K562 (cell line): ENCODE measurements at regions not wholly inside any gene's neighbourhood (a gene's known extent, or its start where the extent isn't known, plus 50 kb on each side); places are given as distances from the start of the nearest gene placed in this dataset.

ENCODE experiments used
- CBFB ChIP-seq: sonication (generic); formaldehyde crosslinking; IDR thresholded peaks from 2 replicates; pipeline ENCODE4 v1.4.0; 2020; ENCODE audit warnings: mild to moderate bottlenecking, missing genetic modification reagents
- DIDO1 ChIP-seq: fragments of 450-650 bp; IDR thresholded peaks from 2 replicates; pipeline ENCODE4 v1.6.1; 2016; ENCODE audit warnings: low read depth, missing biosample characterization, missing genetic modification characterization
- E2F4 ChIP-seq: sonication (generic); formaldehyde crosslinking; IDR thresholded peaks from 2 replicates; pipeline ENCODE4 v1.8.0; 2022; ENCODE audit warnings: mild to moderate bottlenecking, low read depth, missing genetic modification reagents
- EWSR1 ChIP-seq: fragments of 450-650 bp; IDR thresholded peaks from 2 replicates; pipeline ENCODE4 v1.6.1; 2018; ENCODE audit warnings: borderline replicate concordance, mild to moderate bottlenecking, low read depth, moderate library complexity; ENCODE audit not compliant: partially characterized antibody
- FOXA3 ChIP-seq, 2 experiments: fragments of 450-650 bp in 1 of 2; sonication (generic) in 1 of 2; formaldehyde crosslinking; IDR thresholded peaks in 1 of 2; conservative IDR thresholded peaks in 1 of 2; 2 replicates each; pipeline versions ENCODE4 v1.4.0 to v1.8.0; 2020 to 2022; ENCODE audit warnings: mild to moderate bottlenecking in 2 of 2, missing genetic modification reagents in 1 of 2
- HDAC6 ChIP-seq: IDR thresholded peaks from 2 replicates; pipeline ENCODE4 v1.6.1; 2012; ENCODE audit warnings: low read depth, mild to moderate bottlenecking, control low read depth, inconsistent platforms, low read length, moderate library complexity
- MYBL2 ChIP-seq, 2 experiments: fragments of 450-650 bp in 1 of 2; sonication (generic) in 1 of 2; formaldehyde crosslinking in 1 of 2; IDR thresholded peaks; 2 replicates each; pipeline versions ENCODE4 v1.6.1 to v1.8.1; 2017 to 2022; ENCODE audit warnings: borderline replicate concordance in 1 of 2, inconsistent platforms in 1 of 2, low read depth in 1 of 2, mild to moderate bottlenecking in 1 of 2, missing genetic modification reagents in 1 of 2, moderate library complexity in 1 of 2
- NR1H2 ChIP-seq: sonication (generic); formaldehyde crosslinking; IDR thresholded peaks from 2 replicates; pipeline ENCODE4 v1.4.0; 2020; ENCODE audit warnings: mild to moderate bottlenecking, missing genetic modification reagents
- PHF20 ChIP-seq: fragments of 450-650 bp; IDR thresholded peaks from 2 replicates; pipeline ENCODE4 v1.6.1; 2018; ENCODE audit not compliant: partially characterized antibody
- POLR3A ChIP-seq: IDR thresholded peaks from 2 replicates; pipeline ENCODE4 v1.6.1; 2011; ENCODE audit warnings: borderline replicate concordance, mild to moderate bottlenecking, moderate library complexity; ENCODE audit not compliant: insufficient read length, insufficient read depth; ENCODE audit errors: extremely low read depth
- TFE3 ChIP-seq: fragments of 450-650 bp; formaldehyde crosslinking; IDR thresholded peaks from 2 replicates; pipeline ENCODE4 v1.4.0; 2020; ENCODE audit warnings: mild to moderate bottlenecking, mixed read lengths
- TF ChIP-seq, protein P1 (sequence below), 3 experiments: IDR thresholded peaks in 2 of 3; conservative IDR thresholded peaks in 1 of 3; 2 replicates each; pipeline ENCODE4 v1.5.1; 2011 to 2012; ENCODE audit warnings: low read length in 3 of 3, mild to moderate bottlenecking in 3 of 3, control low read depth in 2 of 3, improper control_type of control experiment in 1 of 3, inconsistent platforms in 1 of 3, low read depth in 1 of 3, mixed read lengths in 1 of 3, moderate library complexity in 1 of 3; ENCODE audit not compliant: insufficient read depth in 2 of 3
- TF ChIP-seq, protein P2 (sequence below): fragments of 250-450 bp; sonication (Bioruptor Pico); IDR thresholded peaks from 2 replicates; pipeline ENCODE4 v1.5.0; 2022; ENCODE audit warnings: mild to moderate bottlenecking

- TF ChIP-seq, protein P1, sequence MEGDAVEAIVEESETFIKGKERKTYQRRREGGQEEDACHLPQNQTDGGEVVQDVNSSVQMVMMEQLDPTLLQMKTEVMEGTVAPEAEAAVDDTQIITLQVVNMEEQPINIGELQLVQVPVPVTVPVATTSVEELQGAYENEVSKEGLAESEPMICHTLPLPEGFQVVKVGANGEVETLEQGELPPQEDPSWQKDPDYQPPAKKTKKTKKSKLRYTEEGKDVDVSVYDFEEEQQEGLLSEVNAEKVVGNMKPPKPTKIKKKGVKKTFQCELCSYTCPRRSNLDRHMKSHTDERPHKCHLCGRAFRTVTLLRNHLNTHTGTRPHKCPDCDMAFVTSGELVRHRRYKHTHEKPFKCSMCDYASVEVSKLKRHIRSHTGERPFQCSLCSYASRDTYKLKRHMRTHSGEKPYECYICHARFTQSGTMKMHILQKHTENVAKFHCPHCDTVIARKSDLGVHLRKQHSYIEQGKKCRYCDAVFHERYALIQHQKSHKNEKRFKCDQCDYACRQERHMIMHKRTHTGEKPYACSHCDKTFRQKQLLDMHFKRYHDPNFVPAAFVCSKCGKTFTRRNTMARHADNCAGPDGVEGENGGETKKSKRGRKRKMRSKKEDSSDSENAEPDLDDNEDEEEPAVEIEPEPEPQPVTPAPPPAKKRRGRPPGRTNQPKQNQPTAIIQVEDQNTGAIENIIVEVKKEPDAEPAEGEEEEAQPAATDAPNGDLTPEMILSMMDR (IDR thresholded peaks at IDR 0.05 in 2 of 3, conservative IDR thresholded peaks at IDR 0.05 in 1 of 3; ENCODE audit: insufficient read depth in 2 of 3, low read depth in 1 of 3, low read length in 3 of 3): no peak
- TF ChIP-seq PHF20: no peak
- TF ChIP-seq, protein P2, sequence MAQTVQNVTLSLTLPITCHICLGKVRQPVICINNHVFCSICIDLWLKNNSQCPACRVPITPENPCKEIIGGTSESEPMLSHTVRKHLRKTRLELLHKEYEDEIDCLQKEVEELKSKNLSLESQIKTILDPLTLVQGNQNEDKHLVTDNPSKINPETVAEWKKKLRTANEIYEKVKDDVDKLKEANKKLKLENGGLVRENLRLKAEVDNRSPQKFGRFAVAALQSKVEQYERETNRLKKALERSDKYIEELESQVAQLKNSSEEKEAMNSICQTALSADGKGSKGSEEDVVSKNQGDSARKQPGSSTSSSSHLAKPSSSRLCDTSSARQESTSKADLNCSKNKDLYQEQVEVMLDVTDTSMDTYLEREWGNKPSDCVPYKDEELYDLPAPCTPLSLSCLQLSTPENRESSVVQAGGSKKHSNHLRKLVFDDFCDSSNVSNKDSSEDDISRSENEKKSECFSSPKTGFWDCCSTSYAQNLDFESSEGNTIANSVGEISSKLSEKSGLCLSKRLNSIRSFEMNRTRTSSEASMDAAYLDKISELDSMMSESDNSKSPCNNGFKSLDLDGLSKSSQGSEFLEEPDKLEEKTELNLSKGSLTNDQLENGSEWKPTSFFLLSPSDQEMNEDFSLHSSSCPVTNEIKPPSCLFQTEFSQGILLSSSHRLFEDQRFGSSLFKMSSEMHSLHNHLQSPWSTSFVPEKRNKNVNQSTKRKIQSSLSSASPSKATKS (CRISPR knock-in tag): no peak
- no peak for TF ChIP-seq HDAC6
- TF ChIP-seq TFE3 (CRISPR knock-in tag): no peak
- TF ChIP-seq POLR3A: no peak
- no peak for TF ChIP-seq FOXA3 (CRISPR knock-in tag; conservative IDR thresholded peaks at IDR 0.05 in 1 of 2, IDR thresholded peaks at IDR 0.05 in 1 of 2)
- no peak for TF ChIP-seq E2F4 (CRISPR knock-in tag)
- no peak for TF ChIP-seq MYBL2 (IDR thresholded peaks at IDR 0.05; ENCODE audit: low read depth)
- no peak for TF ChIP-seq MYBL2 (CRISPR knock-in tag; IDR thresholded peaks at IDR 0.05; ENCODE audit: borderline replicate concordance)
- no peak for TF ChIP-seq CBFB (CRISPR knock-in tag)
- no peak for TF ChIP-seq EWSR1
- TF ChIP-seq NR1H2 (CRISPR knock-in tag): no peak
- no peak for TF ChIP-seq DIDO1 (tag)
Observed at GRCh38 chr11:130722401-130722800, 193.9 kb downstream of the SNX19 start.
